H9 (cell line): ENCODE measurements at regions not wholly inside any gene's neighbourhood (a gene's known extent, or its start where the extent isn't known, plus 50 kb on each side); places are given as distances from the start of the nearest gene placed in this dataset.

Experiments
- DNase-seq: peaks from one replicate; pipeline ENCODE4 v3.0.0-alpha.2; 2017
- H2AFZ ChIP-seq: one replicate; pipeline ENCODE4 v1.6.1; 2013; ENCODE audit warnings: mild to moderate bottlenecking, low read length, control low read depth, moderate library complexity
- H2AK5ac ChIP-seq: 2 replicates; pipeline ENCODE4 v1.6.1; 2013; ENCODE audit warnings: low read length, control low read depth, mixed read lengths; ENCODE audit not compliant: insufficient read length
- H2BK120ac ChIP-seq: one replicate; pipeline ENCODE4 v1.6.1; 2013; ENCODE audit warnings: low read depth, mild to moderate bottlenecking, low read length, control low read depth, inconsistent platforms; ENCODE audit not compliant: poor library complexity, severe bottlenecking
- H2BK12ac ChIP-seq: 2 replicates; pipeline ENCODE4 v1.6.1; 2013; ENCODE audit warnings: low read length, control low read depth, mixed read lengths, low read depth; ENCODE audit not compliant: insufficient read length
- H2BK15ac ChIP-seq: 2 replicates; pipeline ENCODE4 v1.6.1; 2013; ENCODE audit warnings: low read depth, low read length, control low read depth
- H2BK20ac ChIP-seq: one replicate; pipeline ENCODE4 v1.6.1; 2013; ENCODE audit warnings: low read depth, mild to moderate bottlenecking, low read length, control low read depth, inconsistent platforms; ENCODE audit not compliant: poor library complexity, severe bottlenecking
- H2BK5ac ChIP-seq: 2 replicates; pipeline ENCODE4 v1.6.1; 2013; ENCODE audit warnings: low read length, control low read depth, mixed read lengths; ENCODE audit not compliant: insufficient read length
- H3K14ac ChIP-seq: 2 replicates; pipeline ENCODE4 v1.6.1; 2013; ENCODE audit warnings: low read length, control low read depth; ENCODE audit not compliant: insufficient read depth
- H3K18ac ChIP-seq: 2 replicates; pipeline ENCODE4 v1.6.1; 2013; ENCODE audit warnings: low read depth, mild to moderate bottlenecking, mixed read lengths, low read length, control low read depth; ENCODE audit not compliant: insufficient read length
- H3K23ac ChIP-seq: 2 replicates; pipeline ENCODE4 v1.6.1; 2013; ENCODE audit warnings: low read length, control low read depth, mixed read lengths, low read depth; ENCODE audit not compliant: insufficient read length
- H3K23me2 ChIP-seq: 2 replicates; pipeline ENCODE4 v1.6.1; 2013; ENCODE audit warnings: low read depth, mild to moderate bottlenecking, mixed read lengths, low read length, control low read depth; ENCODE audit not compliant: insufficient read length, poor library complexity, severe bottlenecking
- H3K27ac ChIP-seq: 2 replicates; pipeline ENCODE4 v1.5.1; 2013; ENCODE audit warnings: low read length, control low read depth, mixed read lengths, low read depth; ENCODE audit not compliant: insufficient read length
- H3K27me3 ChIP-seq: 2 replicates; pipeline ENCODE4 v1.6.1; 2013; ENCODE audit warnings: low read length, control low read depth, inconsistent platforms; ENCODE audit not compliant: insufficient read depth
- H3K4ac ChIP-seq: 2 replicates; pipeline ENCODE4 v1.6.1; 2013; ENCODE audit warnings: low read depth, mild to moderate bottlenecking, control low read depth, inconsistent platforms, low read length, moderate library complexity
- H3K4me1 ChIP-seq: 2 replicates; pipeline ENCODE4 v1.6.1; 2013; ENCODE audit warnings: low read length, control low read depth, inconsistent platforms; ENCODE audit not compliant: insufficient read depth
- H3K4me2 ChIP-seq: 2 replicates; pipeline ENCODE4 v1.6.1; 2013; ENCODE audit warnings: low read length, control low read depth, mixed read lengths; ENCODE audit not compliant: insufficient read length, insufficient read depth
- H3K56ac ChIP-seq: 2 replicates; pipeline ENCODE4 v1.6.1; 2013; ENCODE audit warnings: low read depth, mild to moderate bottlenecking, mixed read lengths, low read length, control low read depth; ENCODE audit not compliant: insufficient read length
- H3K79me1 ChIP-seq: 2 replicates; pipeline ENCODE4 v1.6.1; 2013; ENCODE audit warnings: low read depth, mild to moderate bottlenecking, moderate library complexity, low read length, control low read depth, inconsistent platforms; ENCODE audit not compliant: insufficient read depth, poor library complexity, severe bottlenecking
- H3K79me2 ChIP-seq: 2 replicates; pipeline ENCODE4 v1.6.1; 2013; ENCODE audit warnings: low read length, control low read depth, inconsistent platforms; ENCODE audit not compliant: insufficient read depth
- H3K9ac ChIP-seq: 2 replicates; pipeline ENCODE4 v1.6.1; 2013; ENCODE audit warnings: low read length, control low read depth, mixed read lengths; ENCODE audit not compliant: insufficient read length; ENCODE audit errors: extremely low read depth
- H3K9me3 ChIP-seq: one replicate; pipeline ENCODE4 v1.6.1; 2013; ENCODE audit warnings: low read depth, low read length, inconsistent platforms; ENCODE audit not compliant: control insufficient read depth
- H3T11ph ChIP-seq: one replicate; pipeline ENCODE4 v1.6.1; 2013; ENCODE audit warnings: mild to moderate bottlenecking, low read length, control low read depth, inconsistent platforms
- H4K20me1 ChIP-seq: one replicate; pipeline ENCODE4 v1.6.1; 2013; ENCODE audit not compliant: control insufficient read depth, insufficient read length, insufficient read depth
- H4K5ac ChIP-seq: 2 replicates; pipeline ENCODE4 v1.6.1; 2013; ENCODE audit warnings: low read depth, mild to moderate bottlenecking, mixed read lengths, low read length, control low read depth; ENCODE audit not compliant: insufficient read length
- H4K8ac ChIP-seq: replicated peaks from 2 replicates; pipeline ENCODE4 v1.6.1; 2013; ENCODE audit warnings: low read length, control low read depth, mixed read lengths, low read depth; ENCODE audit not compliant: insufficient read length
- H4K91ac ChIP-seq: 2 replicates; pipeline ENCODE4 v1.6.1; 2013; ENCODE audit warnings: low read depth, mild to moderate bottlenecking, moderate library complexity, mixed read lengths, low read length, control low read depth; ENCODE audit not compliant: insufficient read length
- H3K27ac Mint-ChIP-seq, 3 experiments: 2 replicates in 2 of 3; 3 replicates in 1 of 3; pipeline ENCODE4 v1.8.0; 2020 to 2021; ENCODE audit warnings: mixed read lengths in 3 of 3, mild to moderate bottlenecking in 1 of 3, moderate library complexity in 1 of 3
- H3K27me3 Mint-ChIP-seq: 2 replicates; pipeline ENCODE4 v1.8.0; 2021; ENCODE audit warnings: low read depth, mild to moderate bottlenecking, moderate library complexity, mixed read lengths
- H3K36me3 Mint-ChIP-seq, 3 experiments: 2 replicates in 2 of 3; 3 replicates in 1 of 3; pipeline ENCODE4 v1.8.0; 2020 to 2021; ENCODE audit warnings: low read depth in 3 of 3, mixed read lengths in 3 of 3; ENCODE audit not compliant: insufficient read depth in 1 of 3
- H3K4me1 Mint-ChIP-seq, 2 experiments: 2 replicates each; pipeline ENCODE4 v1.8.0; 2020; ENCODE audit warnings: mixed read lengths in 2 of 2
- H3K4me3 Mint-ChIP-seq, 2 experiments: 2 replicates in 1 of 2; 3 replicates in 1 of 2; pipeline ENCODE4 v1.8.0; 2020 to 2021; ENCODE audit warnings: mild to moderate bottlenecking in 2 of 2, mixed read lengths in 2 of 2, moderate library complexity in 1 of 2
- H3K9me3 Mint-ChIP-seq, 2 experiments: 2 replicates in 1 of 2; 3 replicates in 1 of 2; pipeline ENCODE4 v1.8.0; 2020; ENCODE audit warnings: mild to moderate bottlenecking in 2 of 2, mixed read lengths in 2 of 2, moderate library complexity in 1 of 2
- WGBS: extraction: QIAGEN DNeasy Blood & Tissue Kit; methylation state at CpG from one replicate; pipeline ENCODE4 v1.1.7; 2013; ENCODE audit warnings: missing lambda C conversion rate, low lambda C conversion rate, mixed read lengths; ENCODE audit not compliant: insufficient read length; ENCODE audit errors: extremely low coverage; 5-methylcytosine and 5-hydroxymethylcytosine counted together
- TF ChIP-seq, protein P1 (sequence below): fragments of 200-600 bp; sonication (generic); conservative IDR thresholded peaks from 3 replicates; pipeline ENCODE4 v1.8.0; 2021; ENCODE audit warnings: antibody characterized with exemption, mild to moderate bottlenecking

DNA sequence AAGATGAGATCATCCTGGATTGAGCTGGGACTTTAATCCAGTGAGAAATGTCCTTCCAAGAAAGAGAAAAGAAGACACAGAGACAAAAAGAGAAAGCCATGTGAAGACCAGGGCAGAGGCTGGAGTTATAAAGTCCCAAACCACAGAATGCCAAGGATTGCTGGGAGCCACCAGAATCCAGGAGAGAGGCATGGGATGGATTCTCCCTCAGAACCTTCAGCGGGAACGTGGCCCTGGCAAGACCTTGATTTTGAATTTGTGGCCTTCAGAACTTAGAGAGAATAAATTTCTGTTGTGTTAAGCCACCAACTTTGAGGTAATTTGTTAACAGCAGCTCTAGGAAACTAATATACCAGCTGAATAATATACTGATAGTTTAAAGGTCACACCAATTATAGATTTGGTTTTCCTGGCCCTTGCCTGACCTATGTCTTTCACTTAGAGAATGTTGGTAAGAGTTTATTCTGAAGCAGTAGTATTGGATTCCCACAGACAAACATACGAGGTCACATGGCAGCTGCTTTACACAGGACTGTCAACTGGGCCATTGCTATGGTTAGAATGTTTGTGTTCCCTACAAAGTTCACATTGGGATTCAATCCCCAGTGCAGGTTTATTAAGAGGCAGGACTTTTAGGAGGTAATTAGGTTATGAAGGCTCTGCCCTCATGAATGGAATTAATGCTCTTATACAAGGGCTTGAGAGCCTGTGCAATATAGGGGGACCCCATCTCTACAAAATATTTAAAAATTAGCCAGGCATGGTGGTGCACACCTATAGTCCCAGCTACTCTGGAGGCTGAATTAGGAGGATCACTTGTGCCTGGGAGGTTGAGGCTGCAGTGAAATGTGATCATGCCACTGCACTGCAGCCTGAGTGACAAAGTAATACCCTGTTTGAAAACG is 156.5 kb upstream of the EEA1 start:
- H3K56ac ChIP-seq, result no peak overlapping the region
- H3T11ph ChIP-seq, result no peak overlapping the region
- no peaks in the 10 kb centered on the region for H3K27me3 ChIP-seq
- no peak overlapping the region for H3K18ac ChIP-seq
- H3K4ac ChIP-seq, result no peak overlapping the region
- no peak overlapping the region for H2AFZ ChIP-seq
- DNase-seq, result no peak
- no CpG with 5 or more reads among the region's 4 CpGs for WGBS
- H2AK5ac ChIP-seq, result no peak overlapping the region
- no peak overlapping the region for H3K14ac ChIP-seq
- no peaks in the 10 kb centered on the region for H3K79me2 ChIP-seq
- no peak overlapping the region for H3K4me2 ChIP-seq
- H2BK12ac ChIP-seq, result no peak overlapping the region
- H3K23ac ChIP-seq, result no peak overlapping the region
- TF ChIP-seq, protein P1, sequence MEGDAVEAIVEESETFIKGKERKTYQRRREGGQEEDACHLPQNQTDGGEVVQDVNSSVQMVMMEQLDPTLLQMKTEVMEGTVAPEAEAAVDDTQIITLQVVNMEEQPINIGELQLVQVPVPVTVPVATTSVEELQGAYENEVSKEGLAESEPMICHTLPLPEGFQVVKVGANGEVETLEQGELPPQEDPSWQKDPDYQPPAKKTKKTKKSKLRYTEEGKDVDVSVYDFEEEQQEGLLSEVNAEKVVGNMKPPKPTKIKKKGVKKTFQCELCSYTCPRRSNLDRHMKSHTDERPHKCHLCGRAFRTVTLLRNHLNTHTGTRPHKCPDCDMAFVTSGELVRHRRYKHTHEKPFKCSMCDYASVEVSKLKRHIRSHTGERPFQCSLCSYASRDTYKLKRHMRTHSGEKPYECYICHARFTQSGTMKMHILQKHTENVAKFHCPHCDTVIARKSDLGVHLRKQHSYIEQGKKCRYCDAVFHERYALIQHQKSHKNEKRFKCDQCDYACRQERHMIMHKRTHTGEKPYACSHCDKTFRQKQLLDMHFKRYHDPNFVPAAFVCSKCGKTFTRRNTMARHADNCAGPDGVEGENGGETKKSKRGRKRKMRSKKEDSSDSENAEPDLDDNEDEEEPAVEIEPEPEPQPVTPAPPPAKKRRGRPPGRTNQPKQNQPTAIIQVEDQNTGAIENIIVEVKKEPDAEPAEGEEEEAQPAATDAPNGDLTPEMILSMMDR, result no peak
- H4K91ac ChIP-seq, result no peak overlapping the region
- no peaks in the 10 kb centered on the region for H3K79me1 ChIP-seq
- no peak overlapping the region for H2BK120ac ChIP-seq
- H3K27ac ChIP-seq, result no peak overlapping the region
- H3K9ac ChIP-seq, result no peak overlapping the region
- Mint-ChIP-seq H3K4me3 (no peak overlapping the region), H3K4me1 (peaks cover 19 to 22% of the 10 kb centered on the region in 2 experiments), H3K27ac (no peak overlapping the region), H3K27me3 (no peaks in the 10 kb centered on the region; the same call in 1 of the 2 replicates), H3K9me3 (peaks cover 14% of the 10 kb centered on the region in 2 experiments), H3K36me3 (peaks cover 0 to 17% (median 8%) of the 10 kb centered on the region in 3 experiments)
- no peak overlapping the region for H2BK15ac ChIP-seq
- no peak overlapping the region for H4K8ac ChIP-seq
- H3K4me1 ChIP-seq, result peaks cover 8% of the 10 kb centered on the region
- H4K20me1 ChIP-seq, result no peaks in the 10 kb centered on the region
- no peaks in the 10 kb centered on the region for H3K23me2 ChIP-seq
- H4K5ac ChIP-seq, result no peak overlapping the region
- H2BK5ac ChIP-seq, result no peak overlapping the region
- H3K9me3 ChIP-seq, result no peaks in the 10 kb centered on the region
- H2BK20ac ChIP-seq, result no peak overlapping the region
